ENCODE measurements at regions not wholly inside any gene's neighbourhood (a gene's known extent, or its start where the extent isn't known, plus 50 kb on each side); places are given as distances from the start of the nearest gene placed in this dataset.

GRCh38 chr2:208570851-208571763, 164.5 kb downstream of the PTH2R start:
- TF ChIP-seq CTCF (conservative IDR thresholded peaks at IDR 0.05; ENCODE audit: low read length) (peak; percentile 29; the same call in 1 of the 2 replicates), EZH2phosphoT487 (IDR thresholded peaks at IDR 0.05; ENCODE audit: borderline replicate concordance, low read depth, low read length) (no peak)
